ENCODE measurements at regions not wholly inside any gene's neighbourhood (a gene's known extent, or its start where the extent isn't known, plus 50 kb on each side); places are given as distances from the start of the nearest gene placed in this dataset.

DNA sequence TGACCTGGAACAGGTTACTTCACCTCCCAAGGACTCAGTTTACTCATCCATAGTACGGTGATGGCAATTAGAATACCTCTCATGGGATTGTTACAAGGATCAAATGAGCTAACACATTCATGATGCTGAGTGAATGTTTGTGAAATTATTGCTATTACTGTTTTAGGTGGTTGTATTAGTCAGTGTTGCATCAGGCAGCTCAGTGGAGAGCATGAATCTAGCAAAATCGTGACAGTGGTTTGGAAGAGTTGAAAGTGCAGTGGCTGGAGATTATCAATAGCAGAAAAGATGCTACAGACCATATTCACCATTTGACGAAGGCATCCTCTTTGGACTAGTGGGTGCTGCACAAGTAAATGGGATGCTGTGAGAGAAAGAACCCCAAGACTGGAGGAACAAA is 50.4 kb upstream of the CTNNBL1 start:
- Histone ChIP-seq H3K27ac (ENCODE audit: low read depth, low read length) (no peak overlapping the region), H3K27me3 (ENCODE audit: control insufficient read depth, insufficient read depth, low read length) (peaks cover 3% of the 10 kb centered on the region), H3K4me1 (ENCODE audit: control insufficient read depth, insufficient read depth, low read length) (no peaks in the 10 kb centered on the region), H3K9me3 (ENCODE audit: control insufficient read depth, insufficient read depth, low read length) (no peaks in the 10 kb centered on the region), H3K36me3 (ENCODE audit: control insufficient read depth, insufficient read depth, low read length) (no peaks in the 10 kb centered on the region), H3K4me3 (ENCODE audit: low read depth, low read length) (no peak overlapping the region)
- 100% methylated on average over 1 of the region's 3 CpGs for WGBS (ENCODE audit: insufficient coverage)
- no peak for DNase-seq (ENCODE audit: low read depth in 4 of 6, low spot score in 6 of 6)

DNA sequence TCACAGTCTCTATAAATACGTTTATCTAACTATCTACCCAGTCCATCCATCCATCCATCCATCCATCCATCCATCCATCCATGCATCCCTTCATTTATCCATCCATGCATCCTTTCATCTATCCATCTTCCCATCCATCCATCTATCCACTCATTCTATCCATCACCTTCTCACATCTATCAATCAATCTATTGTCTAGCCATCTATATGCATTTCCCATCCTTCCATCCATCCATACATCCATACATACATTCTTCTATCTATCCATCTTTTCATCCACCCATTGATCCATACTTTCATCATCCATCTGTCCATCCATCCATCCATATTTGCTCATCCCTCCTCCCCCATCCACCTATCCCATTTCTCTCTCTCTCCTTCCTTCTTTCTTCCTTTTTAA is 51.6 kb upstream of the CTNNBL1 start:
- WGBS (ENCODE audit: insufficient coverage), result 93% methylated on average over 1 of the region's 1 CpG
- Histone ChIP-seq H3K9me3 (ENCODE audit: control insufficient read depth, insufficient read depth, low read length) (no peaks in the 10 kb centered on the region), H3K27ac (ENCODE audit: low read depth, low read length) (no peak overlapping the region), H3K36me3 (ENCODE audit: control insufficient read depth, insufficient read depth, low read length) (no peaks in the 10 kb centered on the region), H3K27me3 (ENCODE audit: control insufficient read depth, insufficient read depth, low read length) (peaks cover 3% of the 10 kb centered on the region), H3K4me3 (ENCODE audit: low read depth, low read length) (no peak overlapping the region), H3K4me1 (ENCODE audit: control insufficient read depth, insufficient read depth, low read length) (peaks cover under 1% of the 10 kb centered on the region)
- DNase-seq (ENCODE audit: low read depth in 4 of 6, low spot score in 6 of 6), result no peak

DNA sequence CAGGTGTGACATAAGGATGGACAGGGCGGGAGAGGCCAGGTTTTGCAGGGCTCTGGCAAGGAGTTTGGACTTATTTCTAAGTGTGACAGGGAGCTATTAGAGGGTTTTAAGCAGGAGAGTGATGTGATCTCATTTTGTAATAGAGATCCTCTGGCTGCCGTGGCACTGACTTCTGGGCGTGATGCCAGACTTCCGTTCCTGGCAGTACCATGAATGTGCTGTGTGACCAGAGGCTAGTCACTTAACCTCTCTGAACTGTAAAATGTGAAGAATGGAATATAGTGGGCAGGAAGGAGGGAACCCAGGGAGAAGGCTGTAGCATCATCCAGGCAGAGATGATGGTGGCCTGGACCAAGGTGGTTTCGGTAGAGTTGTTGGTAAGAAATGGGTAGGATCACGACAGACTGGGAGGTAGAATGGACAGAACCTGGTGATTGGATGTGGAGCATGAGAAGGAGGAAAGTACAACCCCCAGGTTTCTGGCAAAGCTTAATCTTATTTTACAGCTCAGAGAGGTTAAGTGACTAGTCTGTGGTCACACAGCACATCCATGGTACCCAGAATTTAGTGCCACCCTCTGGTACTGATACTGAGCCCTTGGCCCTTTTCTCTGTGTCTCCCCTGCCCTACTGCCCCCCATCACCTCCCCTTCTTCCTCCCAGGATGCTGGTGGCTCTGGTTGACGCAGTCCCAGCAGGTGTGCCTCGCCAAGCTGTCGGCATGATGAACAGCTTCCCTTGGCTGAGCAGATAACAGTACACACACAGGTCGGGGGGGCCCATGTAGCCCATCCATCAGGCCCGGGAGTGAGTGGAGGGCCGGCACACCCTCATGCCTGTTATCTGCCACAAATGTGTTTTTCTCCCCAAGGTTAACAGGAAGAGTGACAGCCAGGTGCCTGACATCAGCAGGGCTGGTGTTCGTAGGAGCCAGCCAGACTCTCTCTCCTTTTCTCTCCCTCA is 52.9 kb upstream of the CTNNBL1 start:
- Histone ChIP-seq H3K4me3 (ENCODE audit: low read depth, low read length) (no peak overlapping the region), H3K4me1 (ENCODE audit: control insufficient read depth, insufficient read depth, low read length) (peaks cover 9% of the 10 kb centered on the region), H3K36me3 (ENCODE audit: control insufficient read depth, insufficient read depth, low read length) (no peaks in the 10 kb centered on the region), H3K27me3 (ENCODE audit: control insufficient read depth, insufficient read depth, low read length) (peaks cover 3% of the 10 kb centered on the region), H3K9me3 (ENCODE audit: control insufficient read depth, insufficient read depth, low read length) (no peaks in the 10 kb centered on the region), H3K27ac (ENCODE audit: low read depth, low read length) (no peak overlapping the region)
- no peak for DNase-seq (ENCODE audit: low read depth in 4 of 6, low spot score in 6 of 6)
- 44% methylated on average over 13 of the region's 13 CpGs for WGBS (ENCODE audit: insufficient coverage)

DNA sequence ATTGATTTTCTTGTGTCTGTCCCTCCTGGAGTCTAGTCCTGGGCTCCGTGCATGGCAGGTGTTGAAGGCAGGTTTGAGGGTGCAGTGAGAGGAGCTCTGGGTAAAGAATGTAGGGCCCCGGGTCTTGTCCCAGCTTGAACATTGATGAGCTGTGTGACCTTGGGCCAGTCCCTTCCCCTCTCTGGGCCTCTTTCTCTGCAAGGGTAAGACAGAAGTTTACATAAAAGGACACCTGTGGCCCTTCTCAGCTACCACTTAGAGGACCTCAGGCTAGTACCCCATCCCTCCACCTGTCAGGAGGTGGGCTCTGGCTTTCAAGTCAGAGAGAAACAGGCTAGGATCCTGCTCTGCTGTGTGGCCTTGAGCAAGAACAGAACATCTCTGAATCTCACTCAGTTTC is 55.3 kb upstream of the CTNNBL1 start:
- Histone ChIP-seq H3K4me3 (ENCODE audit: low read depth, low read length) (no peak overlapping the region), H3K27me3 (ENCODE audit: control insufficient read depth, insufficient read depth, low read length) (peaks cover 3% of the 10 kb centered on the region), H3K9me3 (ENCODE audit: control insufficient read depth, insufficient read depth, low read length) (peaks cover 4% of the 10 kb centered on the region), H3K27ac (ENCODE audit: low read depth, low read length) (no peak overlapping the region), H3K36me3 (ENCODE audit: control insufficient read depth, insufficient read depth, low read length) (no peaks in the 10 kb centered on the region), H3K4me1 (ENCODE audit: control insufficient read depth, insufficient read depth, low read length) (peaks cover 9% of the 10 kb centered on the region)
- no peak for DNase-seq (ENCODE audit: low read depth in 4 of 6, low spot score in 6 of 6)
- WGBS (ENCODE audit: insufficient coverage), result 83% methylated on average over 1 of the region's 2 CpGs

GRCh38 chr20:37636977-37637376 is 56.9 kb upstream of the CTNNBL1 start:
- WGBS (ENCODE audit: insufficient coverage), result 70% methylated on average over 2 of the region's 12 CpGs
- Histone ChIP-seq H3K36me3 (ENCODE audit: control insufficient read depth, insufficient read depth, low read length) (no peaks in the 10 kb centered on the region), H3K9me3 (ENCODE audit: control insufficient read depth, insufficient read depth, low read length) (peaks cover 4% of the 10 kb centered on the region), H3K4me1 (ENCODE audit: control insufficient read depth, insufficient read depth, low read length) (peaks cover 9% of the 10 kb centered on the region), H3K27me3 (ENCODE audit: control insufficient read depth, insufficient read depth, low read length) (peaks cover 1% of the 10 kb centered on the region), H3K4me3 (ENCODE audit: low read depth, low read length) (no peak overlapping the region), H3K27ac (ENCODE audit: low read depth, low read length) (no peak overlapping the region)
- peak in 1 of 6 donors; percentile 86 for DNase-seq (ENCODE audit: low read depth in 4 of 6, low spot score in 6 of 6)

DNA sequence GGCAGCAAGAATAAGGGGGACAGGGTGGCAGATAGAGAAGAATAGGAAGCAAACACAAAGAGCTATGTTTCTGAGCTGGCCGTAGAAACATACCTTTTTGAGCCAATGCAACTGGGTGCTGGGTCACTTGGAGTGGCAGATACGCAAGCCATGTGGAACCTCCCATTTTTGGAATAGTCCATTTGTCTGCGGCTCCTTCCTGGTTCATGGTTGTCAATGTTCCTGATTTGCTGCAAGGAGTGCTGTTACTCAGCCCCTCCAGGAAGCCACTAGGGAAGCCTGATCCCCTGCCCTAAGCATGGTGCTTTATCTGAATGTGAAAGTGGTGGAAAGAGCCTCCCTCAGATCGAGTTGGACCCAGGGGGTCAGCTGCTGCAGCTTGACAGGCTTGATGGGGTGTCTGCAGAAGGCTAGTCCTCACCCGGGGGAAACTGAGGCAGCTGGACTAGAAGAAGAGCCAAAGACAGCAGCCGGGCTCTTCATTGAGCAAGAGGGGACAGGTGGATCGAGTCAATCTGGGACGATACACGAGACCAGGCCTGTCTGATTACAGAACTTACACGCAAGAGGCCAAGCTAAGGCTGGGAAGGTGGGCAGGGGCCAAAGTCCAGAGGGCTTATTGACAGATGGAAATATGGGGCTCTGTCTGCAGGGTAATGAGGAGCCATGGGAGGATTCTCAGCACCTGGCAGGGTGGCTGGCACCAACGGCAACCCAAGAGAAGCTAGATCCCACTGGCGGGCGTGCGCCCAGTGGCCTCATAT is 57.4 kb upstream of the CTNNBL1 start:
- 83% methylated on average over 12 of the region's 14 CpGs for WGBS (ENCODE audit: insufficient coverage)
- DNase-seq (ENCODE audit: low read depth in 4 of 6, low spot score in 6 of 6), result no peak
- H3K36me3 ChIP-seq (ENCODE audit: control insufficient read depth, insufficient read depth, low read length), result no peaks in the 10 kb centered on the region
- H3K9me3 ChIP-seq (ENCODE audit: control insufficient read depth, insufficient read depth, low read length), result peaks cover 4% of the 10 kb centered on the region
- H3K4me1 ChIP-seq (ENCODE audit: control insufficient read depth, insufficient read depth, low read length), result peaks cover 15% of the 10 kb centered on the region
- H3K27me3 ChIP-seq (ENCODE audit: control insufficient read depth, insufficient read depth, low read length), result no peaks in the 10 kb centered on the region
- H3K4me3 ChIP-seq (ENCODE audit: low read depth, low read length), result no peak overlapping the region
- H3K27ac ChIP-seq (ENCODE audit: low read depth, low read length), result no peak overlapping the region

GRCh38 chr20:37630993-37631392 is 62.8 kb upstream of the CTNNBL1 start:
- H3K4me1 ChIP-seq (ENCODE audit: control insufficient read depth, insufficient read depth, low read length), result peaks cover 13% of the 10 kb centered on the region
- no peak for DNase-seq (ENCODE audit: low read depth in 4 of 6, low spot score in 6 of 6)
- peaks cover 4% of the 10 kb centered on the region for H3K9me3 ChIP-seq (ENCODE audit: control insufficient read depth, insufficient read depth, low read length)
- H3K36me3 ChIP-seq (ENCODE audit: control insufficient read depth, insufficient read depth, low read length), result no peaks in the 10 kb centered on the region
- 40% methylated on average over 2 of the region's 3 CpGs for WGBS (ENCODE audit: insufficient coverage)
- H3K27me3 ChIP-seq (ENCODE audit: control insufficient read depth, insufficient read depth, low read length), result no peaks in the 10 kb centered on the region
- H3K4me3 ChIP-seq (ENCODE audit: low read depth, low read length), result no peak overlapping the region
- H3K27ac ChIP-seq (ENCODE audit: low read depth, low read length), result no peak overlapping the region

DNA sequence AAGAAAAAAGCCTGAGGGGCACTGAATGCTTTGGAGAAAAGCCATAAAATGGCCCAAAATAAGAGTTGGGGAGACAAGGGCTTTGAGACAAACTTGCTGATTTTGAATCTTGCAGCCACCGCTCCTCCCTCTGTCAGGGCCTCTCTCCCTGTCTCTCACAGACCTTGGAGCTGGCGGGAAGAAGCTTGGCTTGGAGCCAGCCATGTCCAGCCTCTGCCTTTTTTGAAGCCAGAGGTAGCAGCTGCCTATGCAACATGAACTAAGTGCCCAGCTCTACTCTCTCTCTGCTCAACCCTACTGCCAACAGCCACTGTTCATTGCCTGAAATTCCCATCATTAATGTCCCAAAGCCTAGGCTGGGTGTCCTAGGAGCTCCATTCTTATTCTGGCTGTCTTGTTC is 63.7 kb upstream of the CTNNBL1 start:
- Histone ChIP-seq H3K4me1 (ENCODE audit: control insufficient read depth, insufficient read depth, low read length) (peaks cover 13% of the 10 kb centered on the region), H3K36me3 (ENCODE audit: control insufficient read depth, insufficient read depth, low read length) (no peaks in the 10 kb centered on the region), H3K9me3 (ENCODE audit: control insufficient read depth, insufficient read depth, low read length) (peaks cover 4% of the 10 kb centered on the region), H3K27me3 (ENCODE audit: control insufficient read depth, insufficient read depth, low read length) (no peaks in the 10 kb centered on the region), H3K4me3 (ENCODE audit: low read depth, low read length) (no peak overlapping the region), H3K27ac (ENCODE audit: low read depth, low read length) (no peak overlapping the region)
- 42% methylated on average over 2 of the region's 2 CpGs for WGBS (ENCODE audit: insufficient coverage)
- peak in 2 of 6 donors; percentile 62 to 81 for DNase-seq (ENCODE audit: low read depth in 4 of 6, low spot score in 6 of 6)

- Histone ChIP-seq H3K4me1 (ENCODE audit: control insufficient read depth, insufficient read depth, low read length) (peaks cover 13% of the 10 kb centered on the region), H3K9me3 (ENCODE audit: control insufficient read depth, insufficient read depth, low read length) (no peaks in the 10 kb centered on the region), H3K27me3 (ENCODE audit: control insufficient read depth, insufficient read depth, low read length) (no peaks in the 10 kb centered on the region), H3K4me3 (ENCODE audit: low read depth, low read length) (no peak overlapping the region), H3K36me3 (ENCODE audit: control insufficient read depth, insufficient read depth, low read length) (no peaks in the 10 kb centered on the region), H3K27ac (ENCODE audit: low read depth, low read length) (no peak overlapping the region)
- DNase-seq (ENCODE audit: low read depth in 4 of 6, low spot score in 6 of 6), result no peak
Measured at GRCh38 chr20:37627767-37628130, 66.1 kb upstream of the CTNNBL1 start.

All from spinal cord (tissue), 9 donors.